GM12878 (cell line): ENCODE measurements at regions not wholly inside any gene's neighbourhood (a gene's known extent, or its start where the extent isn't known, plus 50 kb on each side); places are given as distances from the start of the nearest gene placed in this dataset.

Experiments
- CUX1 ChIP-seq: IDR thresholded peaks from 2 replicates; pipeline ENCODE4 v1.6.1; 2012; ENCODE audit warnings: improper control_type of control experiment, low read depth, low read length; ENCODE audit not compliant: insufficient replicate concordance
- EZH2 ChIP-seq: IDR thresholded peaks from 2 replicates; pipeline ENCODE4 v1.6.1; 2012; ENCODE audit warnings: low read depth, mild to moderate bottlenecking, control low read depth, inconsistent platforms, low read length, borderline replicate concordance; ENCODE audit not compliant: control insufficient read depth
- NFIC ChIP-seq: IDR thresholded peaks from 2 replicates; pipeline ENCODE4 v1.6.1; 2012; ENCODE audit warnings: low read depth, mild to moderate bottlenecking, inconsistent platforms, low read length, moderate library complexity
- PAX8 ChIP-seq: fragments of 450-650 bp; IDR thresholded peaks from 2 replicates; pipeline ENCODE4 v1.6.1; 2017; ENCODE audit warnings: mild to moderate bottlenecking, moderate library complexity
- POLR2AphosphoS2 ChIP-seq: IDR thresholded peaks from 2 replicates; pipeline ENCODE4 v1.6.1; 2011; ENCODE audit warnings: low read depth, mild to moderate bottlenecking, low read length, improper control_type of control experiment, moderate library complexity
- ZSCAN29 ChIP-seq: fragments of 450-650 bp; IDR thresholded peaks from 2 replicates; pipeline ENCODE4 v1.6.1; 2017; ENCODE audit warnings: mild to moderate bottlenecking, moderate library complexity
- TF ChIP-seq, protein P1 (sequence below): IDR thresholded peaks from 2 replicates; pipeline ENCODE4 v1.6.1; 2012; ENCODE audit warnings: mild to moderate bottlenecking, low read depth, low read length

DNA sequence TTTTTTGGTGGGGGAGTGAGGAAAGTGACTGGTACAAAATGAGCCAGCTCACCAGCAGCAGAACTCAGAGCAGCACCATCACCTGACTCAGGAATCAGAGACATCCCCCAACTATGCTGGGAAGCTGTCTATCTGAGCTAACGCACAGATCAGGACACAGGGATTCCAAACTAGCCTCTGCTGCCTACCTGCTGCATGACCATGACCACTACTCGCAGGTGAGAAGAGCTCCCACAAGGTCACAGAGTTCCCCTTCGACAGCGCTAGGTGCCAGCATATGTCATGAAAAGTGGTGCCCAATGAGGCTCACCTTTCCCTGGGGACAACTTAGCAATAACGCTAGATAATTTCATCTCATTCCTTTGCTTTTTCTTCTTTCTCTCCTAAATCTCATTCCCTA, 662.6 kb upstream of the CPEB2 start (continued):
- TF ChIP-seq, protein P1, sequence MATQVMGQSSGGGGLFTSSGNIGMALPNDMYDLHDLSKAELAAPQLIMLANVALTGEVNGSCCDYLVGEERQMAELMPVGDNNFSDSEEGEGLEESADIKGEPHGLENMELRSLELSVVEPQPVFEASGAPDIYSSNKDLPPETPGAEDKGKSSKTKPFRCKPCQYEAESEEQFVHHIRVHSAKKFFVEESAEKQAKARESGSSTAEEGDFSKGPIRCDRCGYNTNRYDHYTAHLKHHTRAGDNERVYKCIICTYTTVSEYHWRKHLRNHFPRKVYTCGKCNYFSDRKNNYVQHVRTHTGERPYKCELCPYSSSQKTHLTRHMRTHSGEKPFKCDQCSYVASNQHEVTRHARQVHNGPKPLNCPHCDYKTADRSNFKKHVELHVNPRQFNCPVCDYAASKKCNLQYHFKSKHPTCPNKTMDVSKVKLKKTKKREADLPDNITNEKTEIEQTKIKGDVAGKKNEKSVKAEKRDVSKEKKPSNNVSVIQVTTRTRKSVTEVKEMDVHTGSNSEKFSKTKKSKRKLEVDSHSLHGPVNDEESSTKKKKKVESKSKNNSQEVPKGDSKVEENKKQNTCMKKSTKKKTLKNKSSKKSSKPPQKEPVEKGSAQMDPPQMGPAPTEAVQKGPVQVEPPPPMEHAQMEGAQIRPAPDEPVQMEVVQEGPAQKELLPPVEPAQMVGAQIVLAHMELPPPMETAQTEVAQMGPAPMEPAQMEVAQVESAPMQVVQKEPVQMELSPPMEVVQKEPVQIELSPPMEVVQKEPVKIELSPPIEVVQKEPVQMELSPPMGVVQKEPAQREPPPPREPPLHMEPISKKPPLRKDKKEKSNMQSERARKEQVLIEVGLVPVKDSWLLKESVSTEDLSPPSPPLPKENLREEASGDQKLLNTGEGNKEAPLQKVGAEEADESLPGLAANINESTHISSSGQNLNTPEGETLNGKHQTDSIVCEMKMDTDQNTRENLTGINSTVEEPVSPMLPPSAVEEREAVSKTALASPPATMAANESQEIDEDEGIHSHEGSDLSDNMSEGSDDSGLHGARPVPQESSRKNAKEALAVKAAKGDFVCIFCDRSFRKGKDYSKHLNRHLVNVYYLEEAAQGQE: no peak
- TF ChIP-seq CUX1: no peak
- TF ChIP-seq EZH2: no peak
- TF ChIP-seq POLR2AphosphoS2: no peak
- TF ChIP-seq ZSCAN29: no peak
- TF ChIP-seq PAX8: no peak
- TF ChIP-seq NFIC: no peak
- TF ChIP-seq, all 136 proteins: peak for 0
